Natural killer cell (primary cell): ENCODE measurements at regions not wholly inside any gene's neighbourhood (a gene's known extent, or its start where the extent isn't known, plus 50 kb on each side); places are given as distances from the start of the nearest gene placed in this dataset.

ENCODE experiments used
- ATAC-seq, 3 donors: fragments of 150-1000 bp in 2 of 3; fragments of 200-7000 bp in 1 of 3; cut with Tn5 transposase; 1 replicate in 1 of 3; 2 replicates in 2 of 3; pipeline ENCODE4 v1.10.0; 2021; ENCODE audit warnings: mild to moderate bottlenecking in 2 of 3, moderate library complexity in 2 of 3
- DNase-seq, 2 donors: peaks; one replicate each; pipeline versions ENCODE4 v3.0.0 to v3.0.0-alpha.2; 2013 to 2021; ENCODE audit warnings: mixed read lengths in 1 of 2
- H3K27ac ChIP-seq: one replicate; pipeline ENCODE4 v1.5.1; 2013; ENCODE audit warnings: mild to moderate bottlenecking, low read length
- H3K27me3 ChIP-seq: one replicate; pipeline ENCODE4 v1.6.1; 2013; ENCODE audit warnings: low read length; ENCODE audit not compliant: control insufficient read depth, insufficient read depth
- H3K36me3 ChIP-seq: one replicate; pipeline ENCODE4 v1.6.1; 2013; ENCODE audit warnings: low read length; ENCODE audit not compliant: control insufficient read depth, insufficient read depth
- H3K4me1 ChIP-seq: one replicate; pipeline ENCODE4 v1.6.1; 2013; ENCODE audit warnings: low read length; ENCODE audit not compliant: control insufficient read depth, insufficient read depth
- H3K4me3 ChIP-seq: one replicate; pipeline ENCODE4 v1.5.1; 2013; ENCODE audit warnings: low read length
- H3K9me3 ChIP-seq: one replicate; pipeline ENCODE4 v1.6.1; 2013; ENCODE audit warnings: low read length; ENCODE audit not compliant: control insufficient read depth, insufficient read depth
- H3K27ac Mint-ChIP-seq, 2 donors: one replicate each; pipeline ENCODE4 v1.8.0; 2022; ENCODE audit warnings: mild to moderate bottlenecking in 2 of 2, mixed read lengths in 2 of 2, moderate library complexity in 1 of 2
- H3K27me3 Mint-ChIP-seq, 2 donors: one replicate each; pipeline ENCODE4 v1.8.0; 2022; ENCODE audit warnings: low read depth in 2 of 2, mixed read lengths in 2 of 2
- H3K36me3 Mint-ChIP-seq: one replicate; pipeline ENCODE4 v1.8.0; 2022; ENCODE audit warnings: mixed read lengths
- H3K4me1 Mint-ChIP-seq, 2 donors: one replicate each; pipeline ENCODE4 v1.8.0; 2022; ENCODE audit warnings: mixed read lengths in 2 of 2
- H3K4me3 Mint-ChIP-seq: one replicate; pipeline ENCODE4 v1.8.0; 2022; ENCODE audit warnings: mild to moderate bottlenecking, moderate library complexity, mixed read lengths
- H3K9me3 Mint-ChIP-seq, 2 donors: one replicate each; pipeline ENCODE4 v1.8.0; 2022; ENCODE audit warnings: mixed read lengths in 2 of 2
- WGBS: methylation state at CpG from one replicate; pipeline ENCODE4 v1.1.7; 2013; ENCODE audit warnings: missing lambda C conversion rate; ENCODE audit not compliant: insufficient coverage; 5-methylcytosine and 5-hydroxymethylcytosine counted together
- intact Hi-C: fragments of 100-400 bp; cut with micrococcal nuclease; formaldehyde crosslinking; loops from one replicate; pipeline ENCODE4 v1.14.2; 2022
- TF ChIP-seq, protein P1 (sequence below): fragments of 200-600 bp; IDR thresholded peaks from one replicate; pipeline ENCODE4 v1.8.0; 2022; ENCODE audit warnings: antibody characterized with exemption

- ATAC-seq (no peak), DNase-seq (no peak)
- Mint-ChIP-seq H3K9me3 (no peaks in the 10 kb centered on the region), H3K27ac (no peak overlapping the region), H3K36me3 (no peaks in the 10 kb centered on the region), H3K27me3 (peaks cover 7 to 19% of the 10 kb centered on the region in 2 donors), H3K4me3 (no peak overlapping the region), H3K4me1 (no peaks in the 10 kb centered on the region)
- Histone ChIP-seq H3K9me3 (no peaks in the 10 kb centered on the region), H3K4me3 (no peak overlapping the region), H3K27ac (no peak overlapping the region), H3K36me3 (no peaks in the 10 kb centered on the region), H3K27me3 (no peaks in the 10 kb centered on the region), H3K4me1 (no peaks in the 10 kb centered on the region)
- WGBS, result 100% methylated on average over 1 of the region's 4 CpGs
- intact Hi-C loops, result no loop called here
- TF ChIP-seq, protein P1, sequence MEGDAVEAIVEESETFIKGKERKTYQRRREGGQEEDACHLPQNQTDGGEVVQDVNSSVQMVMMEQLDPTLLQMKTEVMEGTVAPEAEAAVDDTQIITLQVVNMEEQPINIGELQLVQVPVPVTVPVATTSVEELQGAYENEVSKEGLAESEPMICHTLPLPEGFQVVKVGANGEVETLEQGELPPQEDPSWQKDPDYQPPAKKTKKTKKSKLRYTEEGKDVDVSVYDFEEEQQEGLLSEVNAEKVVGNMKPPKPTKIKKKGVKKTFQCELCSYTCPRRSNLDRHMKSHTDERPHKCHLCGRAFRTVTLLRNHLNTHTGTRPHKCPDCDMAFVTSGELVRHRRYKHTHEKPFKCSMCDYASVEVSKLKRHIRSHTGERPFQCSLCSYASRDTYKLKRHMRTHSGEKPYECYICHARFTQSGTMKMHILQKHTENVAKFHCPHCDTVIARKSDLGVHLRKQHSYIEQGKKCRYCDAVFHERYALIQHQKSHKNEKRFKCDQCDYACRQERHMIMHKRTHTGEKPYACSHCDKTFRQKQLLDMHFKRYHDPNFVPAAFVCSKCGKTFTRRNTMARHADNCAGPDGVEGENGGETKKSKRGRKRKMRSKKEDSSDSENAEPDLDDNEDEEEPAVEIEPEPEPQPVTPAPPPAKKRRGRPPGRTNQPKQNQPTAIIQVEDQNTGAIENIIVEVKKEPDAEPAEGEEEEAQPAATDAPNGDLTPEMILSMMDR, result no peak
Observed at GRCh38 chr19:31501427-31502195, 152.4 kb upstream of the TSHZ3 start.

GRCh38 chr19:31502536-31503170 lies 153.4 kb upstream of the TSHZ3 start:
- Mint-ChIP-seq H3K27ac (no peak overlapping the region), H3K9me3 (no peaks in the 10 kb centered on the region), H3K4me1 (no peaks in the 10 kb centered on the region), H3K36me3 (no peaks in the 10 kb centered on the region), H3K4me3 (no peak overlapping the region), H3K27me3 (peaks cover 13 to 24% of the 10 kb centered on the region in 2 donors)
- Histone ChIP-seq H3K27me3 (no peaks in the 10 kb centered on the region), H3K4me3 (no peak overlapping the region), H3K9me3 (no peaks in the 10 kb centered on the region), H3K36me3 (no peaks in the 10 kb centered on the region), H3K27ac (no peak overlapping the region), H3K4me1 (no peaks in the 10 kb centered on the region)
- intact Hi-C loops, result no loop called here
- TF ChIP-seq, protein P1, result no peak
- ATAC-seq (no peak), DNase-seq (no peak)
- WGBS, result 92% methylated on average over 17 of the region's 17 CpGs

DNA sequence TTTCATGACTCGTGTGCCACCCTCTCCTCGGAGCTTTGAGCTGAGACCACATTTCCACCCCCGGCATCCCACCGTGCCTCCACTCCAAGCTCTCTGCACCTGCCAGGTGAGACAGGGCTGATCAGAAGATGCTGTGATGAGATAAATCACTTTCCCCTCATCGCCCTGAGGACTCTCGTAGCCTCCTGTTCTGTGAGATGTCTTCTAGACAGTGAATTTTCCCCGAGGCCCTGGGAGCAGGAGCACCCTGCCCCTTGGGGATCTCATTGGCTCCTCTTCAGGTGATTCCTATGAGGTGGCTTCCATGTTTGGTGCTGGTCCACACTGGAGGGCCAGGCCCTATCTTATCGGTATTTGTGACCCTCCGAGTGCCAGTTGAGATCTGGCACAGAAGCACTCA lies 154.0 kb upstream of the TSHZ3 start:
- H3K27ac Mint-ChIP-seq, result no peak overlapping the region
- no peaks in the 10 kb centered on the region for H3K36me3 ChIP-seq
- intact Hi-C loops, result no loop called here
- no peak for DNase-seq
- no peaks in the 10 kb centered on the region for H3K36me3 Mint-ChIP-seq
- no peaks in the 10 kb centered on the region for H3K27me3 ChIP-seq
- no peak overlapping the region for H3K27ac ChIP-seq
- no peak overlapping the region for H3K4me3 Mint-ChIP-seq
- peaks cover 16 to 29% of the 10 kb centered on the region in 2 donors for H3K27me3 Mint-ChIP-seq
- no peaks in the 10 kb centered on the region for H3K9me3 ChIP-seq
- TF ChIP-seq, protein P1, result no peak
- H3K4me3 ChIP-seq, result no peak overlapping the region
- H3K4me1 Mint-ChIP-seq, result no peaks in the 10 kb centered on the region
- no peaks in the 10 kb centered on the region for H3K4me1 ChIP-seq
- 89% methylated on average over 9 of the region's 9 CpGs for WGBS
- no peak for ATAC-seq
- H3K9me3 Mint-ChIP-seq, result no peaks in the 10 kb centered on the region
